ENCODE measurements at regions not wholly inside any gene's neighbourhood (a gene's known extent, or its start where the extent isn't known, plus 50 kb on each side); places are given as distances from the start of the nearest gene placed in this dataset.

DNA sequence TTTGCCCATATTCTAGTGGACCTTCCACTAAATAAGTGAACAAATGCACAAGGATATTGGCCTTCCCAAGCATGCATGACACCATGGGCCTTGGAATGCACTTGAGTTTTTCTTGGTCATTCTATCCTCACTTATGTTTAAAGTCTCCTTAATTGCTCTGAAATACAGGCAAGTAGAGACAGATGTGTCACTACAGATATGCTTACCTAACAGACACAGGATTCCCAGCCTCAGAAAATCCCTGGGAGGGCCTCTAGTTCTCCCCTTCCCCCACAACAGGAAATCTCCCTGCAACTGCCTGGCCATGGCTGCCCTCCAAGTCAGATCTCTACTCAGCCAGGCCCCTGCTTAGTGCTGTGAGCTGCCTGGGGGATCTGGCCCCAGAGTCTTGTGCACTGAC, 445.2 kb downstream of the IRS1 start:
- ChIA-PET CTCF (ENCODE audit: low intra/inter-chr PET ratio, low total read pairs) (no interaction called here), POLR2A (no interaction called here)
- no peaks in the 10 kb centered on the region for H3K4me1 ChIP-seq (ENCODE audit: insufficient read depth, low read length)
- no peaks in the 10 kb centered on the region for H3K79me2 ChIP-seq (ENCODE audit: insufficient read depth, low read length)
- H3K9ac ChIP-seq (ENCODE audit: insufficient read depth, low read depth, low read length): no peak overlapping the region
- in situ Hi-C loops (cut with HindIII; ENCODE audit: extremely low pct_ligation_motif_present, low pct_unique_long_range_greater_than_20kb): no loop called here
- H2AFZ ChIP-seq (ENCODE audit: low read length): no peak overlapping the region
- no peak for TF ChIP-seq ZNF776 (CRISPR knock-in tag; IDR thresholded peaks at IDR 0.05)
- no peak for TF ChIP-seq ZNF589 (CRISPR knock-in tag; conservative IDR thresholded peaks at IDR 0.05)
- TF ChIP-seq MBNL3 (CRISPR knock-in tag; conservative IDR thresholded peaks at IDR 0.05): no peak
- TF ChIP-seq ZNF570 (CRISPR knock-in tag; IDR thresholded peaks at IDR 0.05; ENCODE audit: borderline replicate concordance): no peak
- TF ChIP-seq, protein P1, sequence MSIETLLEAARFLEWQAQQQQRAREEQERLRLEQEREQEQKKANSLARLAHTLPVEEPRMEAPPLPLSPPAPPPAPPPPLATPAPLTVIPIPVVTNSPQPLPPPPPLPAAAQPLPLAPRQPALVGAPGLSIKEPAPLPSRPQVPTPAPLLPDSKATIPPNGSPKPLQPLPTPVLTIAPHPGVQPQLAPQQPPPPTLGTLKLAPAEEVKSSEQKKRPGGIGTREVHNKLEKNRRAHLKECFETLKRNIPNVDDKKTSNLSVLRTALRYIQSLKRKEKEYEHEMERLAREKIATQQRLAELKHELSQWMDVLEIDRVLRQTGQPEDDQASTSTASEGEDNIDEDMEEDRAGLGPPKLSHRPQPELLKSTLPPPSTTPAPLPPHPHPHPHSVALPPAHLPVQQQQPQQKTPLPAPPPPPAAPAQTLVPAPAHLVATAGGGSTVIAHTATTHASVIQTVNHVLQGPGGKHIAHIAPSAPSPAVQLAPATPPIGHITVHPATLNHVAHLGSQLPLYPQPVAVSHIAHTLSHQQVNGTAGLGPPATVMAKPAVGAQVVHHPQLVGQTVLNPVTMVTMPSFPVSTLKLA (IDR thresholded peaks at IDR 0.05): no peak
- TF ChIP-seq MTF1 (CRISPR knock-in tag; IDR thresholded peaks at IDR 0.05): no peak
- TF ChIP-seq GZF1 (CRISPR knock-in tag; IDR thresholded peaks at IDR 0.05): no peak
- no peak for TF ChIP-seq RFX1 (IDR thresholded peaks at IDR 0.05)
- no peak for TF ChIP-seq ZNF441 (CRISPR knock-in tag; IDR thresholded peaks at IDR 0.05; ENCODE audit: borderline replicate concordance)
- FAIRE-seq: no peak
- H3K4me3 ChIP-seq (replicated peaks in 1 of 3; ENCODE audit: insufficient read depth in 1 of 3, low read depth in 2 of 3, low read length in 3 of 3): no peak overlapping the region
- H3K36me3 ChIP-seq (replicated peaks in 1 of 2; ENCODE audit: control insufficient read depth in 1 of 2, insufficient read depth in 2 of 2, low read length in 2 of 2): no peaks in the 10 kb centered on the region
- peaks cover 2 to 11% of the 10 kb centered on the region in 2 experiments; a peak in 2 of 5 replicates for H3K27me3 ChIP-seq (ENCODE audit: control insufficient read depth in 1 of 2, insufficient read depth in 2 of 2, low read length in 2 of 2)
- no peak overlapping the region for H3K27ac ChIP-seq (ENCODE audit: extremely low read length, insufficient read depth, low read length)
- DNase-seq (ENCODE audit: low spot score): no peak
- ATAC-seq: no peak
- BruUV-seq (replicated peaks): no TSS peak
- intact Hi-C loops (cut with micrococcal nuclease; ENCODE audit: unreplicated experiment): no loop called here
- H3K4me2 ChIP-seq (ENCODE audit: low read depth, low read length): no peak overlapping the region
- H4K20me1 ChIP-seq (ENCODE audit: insufficient read depth, low read length): no peaks in the 10 kb centered on the region
- H3K9me3 ChIP-seq (ENCODE audit: low read length): no peaks in the 10 kb centered on the region
